Parathyroid adenoma (tissue), 2 donors: ENCODE measurements at regions not wholly inside any gene's neighbourhood (a gene's known extent, or its start where the extent isn't known, plus 50 kb on each side); places are given as distances from the start of the nearest gene placed in this dataset.

Source experiments
- H2AFZ ChIP-seq: fragments of 300-600 bp; sonication (generic); one replicate; pipeline ENCODE4 v1.7.0; 2017; ENCODE audit warnings: antibody characterized with exemption, mild to moderate bottlenecking
- H3K27ac ChIP-seq: fragments of 300-600 bp; sonication (generic); one replicate; pipeline ENCODE4 v1.7.0; 2017
- H3K27me3 ChIP-seq: fragments of 300-600 bp; sonication (generic); one replicate; pipeline ENCODE4 v1.7.0; 2017; ENCODE audit warnings: low read length; ENCODE audit not compliant: control insufficient read depth, insufficient read depth
- H3K36me3 ChIP-seq: fragments of 300-600 bp; sonication (generic); one replicate; pipeline ENCODE4 v1.7.0; 2017; ENCODE audit warnings: low read length; ENCODE audit not compliant: control insufficient read depth, insufficient read depth
- H3K4me1 ChIP-seq: fragments of 300-600 bp; sonication (generic); one replicate; pipeline ENCODE4 v1.7.0; 2017; ENCODE audit warnings: control low read depth
- H3K4me2 ChIP-seq: fragments of 300-600 bp; sonication (generic); one replicate; pipeline ENCODE4 v1.7.0; 2017; ENCODE audit warnings: low read length
- H3K4me3 ChIP-seq: fragments of 300-600 bp; sonication (generic); one replicate; pipeline ENCODE4 v1.7.0; 2017; ENCODE audit warnings: low read depth, low read length
- H3K79me2 ChIP-seq: fragments of 300-600 bp; sonication (generic); one replicate; pipeline ENCODE4 v1.7.0; 2017; ENCODE audit warnings: control low read depth
- H3K9ac ChIP-seq: fragments of 300-600 bp; sonication (generic); one replicate; pipeline ENCODE4 v1.7.0; 2017; ENCODE audit warnings: mild to moderate bottlenecking
- H3K9me3 ChIP-seq: fragments of 300-600 bp; sonication (generic); one replicate; pipeline ENCODE4 v1.7.0; 2017; ENCODE audit warnings: low read length; ENCODE audit not compliant: control insufficient read depth
- CTCF ChIP-seq: fragments of 300-600 bp; sonication (generic); IDR thresholded peaks from one replicate; pipeline ENCODE4 v1.7.0; 2017; ENCODE audit warnings: antibody characterized with exemption, mild to moderate bottlenecking
- donor health status: primary hyperparathyroidism.

GRCh38 chrX:16368696-16369095 is 201.4 kb downstream of the MAGEB17 start:
- Histone ChIP-seq H2AFZ (no peak overlapping the region), H3K36me3 (no peaks in the 10 kb centered on the region), H3K9ac (no peak overlapping the region), H3K27me3 (no peaks in the 10 kb centered on the region), H3K79me2 (no peaks in the 10 kb centered on the region), H3K27ac (no peak overlapping the region), H3K4me2 (no peak overlapping the region), H3K9me3 (no peaks in the 10 kb centered on the region), H3K4me3 (no peak overlapping the region), H3K4me1 (peaks cover 5% of the 10 kb centered on the region)
- no peak for TF ChIP-seq CTCF

GRCh38 chrX:16376056-16376455 is 208.8 kb downstream of the MAGEB17 start:
- no peaks in the 10 kb centered on the region for H3K36me3 ChIP-seq
- no peaks in the 10 kb centered on the region for H3K79me2 ChIP-seq
- H3K9me3 ChIP-seq, result no peaks in the 10 kb centered on the region
- no peaks in the 10 kb centered on the region for H3K4me1 ChIP-seq
- H2AFZ ChIP-seq, result no peak overlapping the region
- H3K4me3 ChIP-seq, result no peak overlapping the region
- no peak for TF ChIP-seq CTCF
- no peaks in the 10 kb centered on the region for H3K27me3 ChIP-seq
- no peak overlapping the region for H3K27ac ChIP-seq
- no peak overlapping the region for H3K4me2 ChIP-seq
- H3K9ac ChIP-seq, result no peak overlapping the region

GRCh38 chrX:16386126-16386525 is 218.8 kb downstream of the MAGEB17 start:
- H3K27ac ChIP-seq, result no peak overlapping the region
- H3K4me1 ChIP-seq, result no peaks in the 10 kb centered on the region
- no peak overlapping the region for H3K9ac ChIP-seq
- H2AFZ ChIP-seq, result no peak overlapping the region
- H3K79me2 ChIP-seq, result no peaks in the 10 kb centered on the region
- H3K9me3 ChIP-seq, result no peaks in the 10 kb centered on the region
- H3K4me3 ChIP-seq, result no peak overlapping the region
- no peak overlapping the region for H3K4me2 ChIP-seq
- no peak for TF ChIP-seq CTCF
- H3K36me3 ChIP-seq, result no peaks in the 10 kb centered on the region
- H3K27me3 ChIP-seq, result no peaks in the 10 kb centered on the region

GRCh38 chrX:16392597-16392996 is 225.3 kb downstream of the MAGEB17 start:
- Histone ChIP-seq H2AFZ (no peak overlapping the region), H3K4me1 (no peaks in the 10 kb centered on the region), H3K4me3 (no peak overlapping the region), H3K27me3 (no peaks in the 10 kb centered on the region), H3K9me3 (no peaks in the 10 kb centered on the region), H3K36me3 (no peaks in the 10 kb centered on the region), H3K4me2 (no peak overlapping the region), H3K79me2 (no peaks in the 10 kb centered on the region), H3K9ac (no peak overlapping the region), H3K27ac (no peak overlapping the region)
- TF ChIP-seq CTCF, result no peak

GRCh38 chrX:16394290-16394689 is 227.0 kb downstream of the MAGEB17 start:
- no peaks in the 10 kb centered on the region for H3K79me2 ChIP-seq
- no peak overlapping the region for H3K4me2 ChIP-seq
- no peaks in the 10 kb centered on the region for H3K9me3 ChIP-seq
- no peak for TF ChIP-seq CTCF
- H3K36me3 ChIP-seq, result no peaks in the 10 kb centered on the region
- no peak overlapping the region for H3K27ac ChIP-seq
- no peaks in the 10 kb centered on the region for H3K27me3 ChIP-seq
- H3K9ac ChIP-seq, result no peak overlapping the region
- H3K4me1 ChIP-seq, result no peaks in the 10 kb centered on the region
- no peak overlapping the region for H3K4me3 ChIP-seq
- H2AFZ ChIP-seq, result no peak overlapping the region
